Endothelial cell of umbilical vein (primary cell): ENCODE measurements at regions not wholly inside any gene's neighbourhood (a gene's known extent, or its start where the extent isn't known, plus 50 kb on each side); places are given as distances from the start of the nearest gene placed in this dataset.

Experiments used
- BruUV-seq: library from RNA; stranded (reverse); fragments of 400-500 nt; replicated peaks from 2 replicates; lab custom pipeline; 2021; lab: Mats Ljungman, UMichigan
- CTCF ChIA-PET: fragments of 300-600, 350-600 bp; sonication (Branson Sonifier 250); formaldehyde crosslinking; loops from one replicate; lab custom pipeline; 2021; ENCODE audit warnings: antibody characterized with exemption, inconsistent platforms; lab: Charles Lee
- POLR2A ChIA-PET: fragments of 300-600, 350-600 bp; sonication (Branson Sonifier 250); formaldehyde crosslinking; loops from one replicate; lab custom pipeline; 2021; ENCODE audit warnings: antibody characterized with exemption, inconsistent platforms; lab: Charles Lee
- DNase-seq: peaks from one replicate; pipeline ENCODE4 v3.0.0-alpha.2; 2011; ENCODE audit warnings: low read depth, low spot score
- FAIRE-seq: peaks from 2 replicates; lab custom pipeline; 2011; peaks lifted over from hg19 to GRCh38; lab: Jason Lieb, UNC
- H2AFZ ChIP-seq: 2 replicates; pipeline ENCODE4 v1.6.0; 2012; ENCODE audit warnings: low read depth, low read length, control low read depth, inconsistent platforms
- H3K27ac ChIP-seq: 2 replicates; pipeline ENCODE4 v1.5.1; 2011; ENCODE audit warnings: low read depth, mild to moderate bottlenecking, control low read depth, low read length, moderate library complexity; ENCODE audit not compliant: insufficient read depth
- H3K27me3 ChIP-seq, 2 experiments: 2 replicates each; pipeline versions ENCODE4 v1.6.0 to v1.6.1; 2011; ENCODE audit warnings: low read length in 2 of 2, mixed read lengths in 1 of 2; ENCODE audit not compliant: control insufficient read depth in 2 of 2, insufficient read depth in 2 of 2
- H3K36me3 ChIP-seq, 2 experiments: 2 replicates in 1 of 2; 3 replicates in 1 of 2; pipeline ENCODE4 v1.5.1; 2011; ENCODE audit warnings: low read length in 2 of 2, mild to moderate bottlenecking in 1 of 2, moderate library complexity in 1 of 2; ENCODE audit not compliant: control insufficient read depth in 2 of 2, insufficient read depth in 2 of 2; ENCODE audit errors: extremely low read depth in 1 of 2
- H3K4me1 ChIP-seq: 3 replicates; pipeline ENCODE4 v1.5.1; 2011; ENCODE audit warnings: mild to moderate bottlenecking, low read length; ENCODE audit not compliant: control insufficient read depth, insufficient read depth; ENCODE audit errors: extremely low read depth
- H3K4me2 ChIP-seq: 2 replicates; pipeline ENCODE4 v1.6.1; 2011; ENCODE audit warnings: low read length, control low read depth, mixed read lengths; ENCODE audit not compliant: insufficient read depth
- H3K4me3 ChIP-seq, 3 experiments: fragments of 200-600 bp in 1 of 3; sonication (generic), shearing (Covaris generic) in 1 of 3; replicated peaks in 1 of 3; 2 replicates each; pipeline ENCODE4 v1.5.1; 2011 to 2016; ENCODE audit warnings: control low read depth in 3 of 3, low read length in 3 of 3, mild to moderate bottlenecking in 2 of 3, inconsistent platforms in 1 of 3, low read depth in 1 of 3, moderate library complexity in 1 of 3; ENCODE audit not compliant: insufficient read depth in 1 of 3
- H3K79me2 ChIP-seq: 2 replicates; pipeline ENCODE4 v1.6.0; 2012; ENCODE audit warnings: low read length, inconsistent platforms; ENCODE audit not compliant: control insufficient read depth, insufficient read depth
- H3K9ac ChIP-seq: replicated peaks from 2 replicates; pipeline ENCODE3; 2011; ENCODE audit warnings: low read length, control low read depth; ENCODE audit not compliant: insufficient read depth; ENCODE audit errors: extremely low read depth
- H3K9me1 ChIP-seq: replicated peaks from 3 replicates; pipeline ENCODE4 v1.6.0; 2011; ENCODE audit warnings: mild to moderate bottlenecking, low read length; ENCODE audit not compliant: control insufficient read depth, insufficient read depth; ENCODE audit errors: extremely low read depth
- H3K9me3 ChIP-seq: replicated peaks from 2 replicates; pipeline ENCODE4 v1.5.1; 2012; ENCODE audit warnings: low read length, inconsistent platforms; ENCODE audit not compliant: control insufficient read depth, insufficient read depth
- H4K20me1 ChIP-seq: replicated peaks from 2 replicates; pipeline ENCODE3; 2011; ENCODE audit warnings: mild to moderate bottlenecking, low read length; ENCODE audit not compliant: control insufficient read depth, insufficient read depth; ENCODE audit errors: extremely low read depth
- CTCF ChIP-seq, 2 donors: IDR thresholded peaks; 1 replicate in 1 of 2; 2 replicates in 1 of 2; pipeline ENCODE4 v1.5.1; 2011; ENCODE audit warnings: low read length in 2 of 2, mild to moderate bottlenecking in 2 of 2, moderate library complexity in 2 of 2, control low read depth in 1 of 2, inconsistent platforms in 1 of 2, low read depth in 1 of 2; ENCODE audit not compliant: insufficient read depth in 1 of 2; ENCODE audit errors: extremely low read depth in 1 of 2
- EZH2 ChIP-seq: IDR thresholded peaks from 2 replicates; pipeline ENCODE4 v1.6.1; 2012; ENCODE audit warnings: borderline replicate concordance, low read depth, mild to moderate bottlenecking, moderate library complexity, low read length, inconsistent platforms; ENCODE audit not compliant: severe bottlenecking
- FOS ChIP-seq: IDR thresholded peaks from 2 replicates; pipeline ENCODE4 v1.6.1; 2011; ENCODE audit warnings: mild to moderate bottlenecking, low read length, moderate library complexity, borderline replicate concordance; ENCODE audit not compliant: insufficient read depth
- GATA2 ChIP-seq: IDR thresholded peaks from 2 replicates; pipeline ENCODE4 v1.7.0; 2011; ENCODE audit warnings: low read depth, mild to moderate bottlenecking, moderate library complexity, mixed read lengths, low read length; ENCODE audit not compliant: insufficient read length, insufficient read depth
- JUN ChIP-seq: IDR thresholded peaks from 2 replicates; pipeline ENCODE4 v1.6.1; 2011; ENCODE audit warnings: borderline replicate concordance, low read depth; ENCODE audit not compliant: insufficient read length, insufficient read depth
- MAX ChIP-seq: IDR thresholded peaks from 2 replicates; pipeline ENCODE4 v1.6.1; 2011; ENCODE audit not compliant: insufficient read depth, insufficient read length
- MYC ChIP-seq: IDR thresholded peaks from one replicate; pipeline ENCODE4 v1.6.1; 2011; ENCODE audit warnings: mild to moderate bottlenecking, low read depth, low read length
- POLR2A ChIP-seq: IDR thresholded peaks from 2 replicates; pipeline ENCODE4 v1.6.1; 2012; ENCODE audit warnings: low read depth, mild to moderate bottlenecking, control low read depth, low read length
- POLR2AphosphoS5 ChIP-seq: IDR thresholded peaks from 2 replicates; pipeline ENCODE4 v1.6.1; 2012; ENCODE audit warnings: low read depth, mild to moderate bottlenecking, control low read depth, low read length, moderate library complexity; ENCODE audit not compliant: insufficient read depth
- dilution Hi-C: fragments of 300-500 bp; cut with MboI; formaldehyde crosslinking; loops from one replicate; pipeline ENCODE4 v1.15.0; 2019; ENCODE audit warnings: low sequenced_read_pairs; ENCODE audit not compliant: extremely low pct_ligation_motif_present
- intact Hi-C: fragments of 100-400 bp; cut with micrococcal nuclease; formaldehyde crosslinking; loops from one replicate; pipeline ENCODE4 v1.10.0; 2022

- peak; percentile 73 for DNase-seq
- dilution Hi-C loops = no loop called here
- H2AFZ ChIP-seq = peak overlapping the region; percentile 26
Measured at GRCh38 chr1:99595041-99595440, 50.9 kb upstream of the PALMD start.

More at GRCh38 chr1:99595041-99595440, 50.9 kb upstream of the PALMD start:
- POLR2A ChIA-PET = no interaction called here
- no peak for FAIRE-seq
- H3K27ac ChIP-seq = peak overlapping the region; percentile 52
- no peaks in the 10 kb centered on the region for H3K27me3 ChIP-seq
- intact Hi-C loops = no loop called here
- no peaks in the 10 kb centered on the region for H4K20me1 ChIP-seq
- H3K9me3 ChIP-seq = no peaks in the 10 kb centered on the region
- CTCF ChIA-PET = interaction anchor here (1.0 to 2.4 kb wide), 4 partner anchors 51 to 91 kb away, joined by 3 to 13 read pairs (median 4); partner anchors contain the start of gene PALMD
- peak overlapping the region; percentile 58 for H3K9ac ChIP-seq
- peaks cover 64% of the 10 kb centered on the region for H3K4me1 ChIP-seq
- no peak overlapping the region for H3K4me3 ChIP-seq
- TF ChIP-seq POLR2AphosphoS5 (no peak), MYC (no peak), JUN (no peak), GATA2 (no peak), EZH2 (no peak), FOS (no peak), POLR2A (no peak), MAX (no peak), CTCF (IDR thresholded peaks at IDR 0.05; ENCODE audit: extremely low read depth in 1 of 2, insufficient read depth in 1 of 2, low read depth in 1 of 2, low read length in 2 of 2) (no peak)
- no peaks in the 10 kb centered on the region for H3K36me3 ChIP-seq
- H3K9me1 ChIP-seq = no peaks in the 10 kb centered on the region
- no peaks in the 10 kb centered on the region for H3K79me2 ChIP-seq
- no peak overlapping the region for H3K4me2 ChIP-seq
- no TSS peak for BruUV-seq
